ENCODE measurements at regions not wholly inside any gene's neighbourhood (a gene's known extent, or its start where the extent isn't known, plus 50 kb on each side); places are given as distances from the start of the nearest gene placed in this dataset.

- no peak for DNase-seq (ENCODE audit: low spot score)
Measured at GRCh38 chr5:125286271-125286670, 539.8 kb upstream of the ZNF608 start.

- DNase-seq (ENCODE audit: low spot score), result no peak
Measured at GRCh38 chr5:125289606-125290005, 543.2 kb upstream of the ZNF608 start.

GRCh38 chr5:125290935-125291334 is 544.5 kb upstream of the ZNF608 start:
- no peak for DNase-seq (ENCODE audit: low spot score)

GRCh38 chr5:125291447-125291846 is 545.0 kb upstream of the ZNF608 start:
- DNase-seq (ENCODE audit: low spot score), result no peak

GRCh38 chr5:125293223-125293622 is 546.8 kb upstream of the ZNF608 start:
- DNase-seq (ENCODE audit: low spot score), result no peak

GRCh38 chr5:125293726-125294125 is 547.3 kb upstream of the ZNF608 start:
- DNase-seq (ENCODE audit: low spot score), result no peak

- DNase-seq (ENCODE audit: low spot score), result no peak
Measured at GRCh38 chr5:125294844-125295243, 548.4 kb upstream of the ZNF608 start.

GRCh38 chr5:125295405-125295872 is 549.0 kb upstream of the ZNF608 start:
- no peak for DNase-seq (ENCODE audit: low spot score)

GRCh38 chr5:125298258-125298657 is 551.8 kb upstream of the ZNF608 start:
- no peak for DNase-seq (ENCODE audit: low spot score)

GRCh38 chr5:125298746-125299379 is 552.4 kb upstream of the ZNF608 start:
- DNase-seq (ENCODE audit: low spot score), result no peak

GRCh38 chr5:125301711-125302110 is 555.3 kb upstream of the ZNF608 start:
- DNase-seq (ENCODE audit: low spot score), result no peak

- no peak for DNase-seq (ENCODE audit: low spot score)
Measured at GRCh38 chr5:125302577-125302976, 556.1 kb upstream of the ZNF608 start.

- DNase-seq (ENCODE audit: low spot score), result no peak
Measured at GRCh38 chr5:125306741-125307140, 560.3 kb upstream of the ZNF608 start.

GRCh38 chr5:125310749-125311148 is 564.3 kb upstream of the ZNF608 start:
- DNase-seq (ENCODE audit: low spot score), result no peak

- DNase-seq (ENCODE audit: low spot score), result no peak
Measured at GRCh38 chr5:125311743-125312142, 565.3 kb upstream of the ZNF608 start.

GRCh38 chr5:125313555-125313954 is 567.1 kb upstream of the ZNF608 start:
- DNase-seq (ENCODE audit: low spot score), result no peak

GRCh38 chr5:125315306-125315705 is 568.9 kb upstream of the ZNF608 start:
- DNase-seq (ENCODE audit: low spot score), result no peak

- no peak for DNase-seq (ENCODE audit: low spot score)
Measured at GRCh38 chr5:125316391-125316790, 570.0 kb upstream of the ZNF608 start.

- no peak for DNase-seq (ENCODE audit: low spot score)
Measured at GRCh38 chr5:125316915-125317535, 570.6 kb upstream of the ZNF608 start.

- no peak for DNase-seq (ENCODE audit: low spot score)
Measured at GRCh38 chr5:125317536-125317995, 571.1 kb upstream of the ZNF608 start.

- no peak for DNase-seq (ENCODE audit: low spot score)
Measured at GRCh38 chr5:125321654-125322053, 575.2 kb upstream of the ZNF608 start.

- no peak for DNase-seq (ENCODE audit: low spot score)
Measured at GRCh38 chr5:125323613-125324012, 577.2 kb upstream of the ZNF608 start.

GRCh38 chr5:125325488-125326149 is 579.2 kb upstream of the ZNF608 start:
- DNase-seq (ENCODE audit: low spot score), result no peak
